ENCODE measurements at regions not wholly inside any gene's neighbourhood (a gene's known extent, or its start where the extent isn't known, plus 50 kb on each side); places are given as distances from the start of the nearest gene placed in this dataset.
"Not testable (repeated sequence)": the region's sequence is repeated elsewhere in the genome, so short reads cannot be mapped to it uniquely, and the experiment has no call there.

DNA sequence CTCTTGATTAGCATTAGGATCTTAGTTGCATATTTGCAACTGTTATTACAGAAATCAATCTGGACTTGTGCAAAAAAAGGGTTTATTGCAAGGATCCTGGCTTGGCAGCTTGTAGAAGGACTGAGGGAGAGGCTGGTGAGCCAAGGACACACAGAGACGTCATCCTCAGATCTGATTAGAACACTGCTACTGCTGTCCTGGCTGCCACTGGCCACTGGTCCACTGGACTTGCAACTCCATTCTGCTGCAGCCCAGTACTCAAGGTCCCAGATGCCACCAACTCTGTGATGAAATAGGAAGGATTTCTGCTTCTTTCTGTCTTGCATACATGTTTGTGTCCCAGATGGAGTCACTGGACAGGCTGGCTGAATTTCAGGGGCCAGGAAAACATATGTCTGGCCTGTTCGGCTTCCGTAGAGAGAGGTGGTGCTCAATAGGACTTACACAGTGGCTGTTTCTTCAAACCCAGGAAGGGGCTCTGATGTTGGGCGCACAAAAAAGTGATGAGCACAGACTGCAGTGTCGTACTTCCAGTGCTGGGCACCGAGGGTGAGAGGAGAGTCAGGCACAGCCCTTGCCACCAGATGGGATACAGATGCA is 68.9 kb upstream of the SH3PXD2B start:
- Mint-ChIP-seq H3K4me3 (no peak overlapping the region), H3K27ac (no peak overlapping the region), H3K27me3 (peaks cover 20% of the 10 kb centered on the region), H3K36me3 (ENCODE audit: low read depth) (no peaks in the 10 kb centered on the region), H3K4me1 (no peaks in the 10 kb centered on the region)
- ATAC-seq: no peak
- no peaks in the 10 kb centered on the region for H3K9me3 ChIP-seq (ENCODE audit: control insufficient read depth, low read length, poor library complexity, severe bottlenecking)
- DNase-seq: no peak

DNA sequence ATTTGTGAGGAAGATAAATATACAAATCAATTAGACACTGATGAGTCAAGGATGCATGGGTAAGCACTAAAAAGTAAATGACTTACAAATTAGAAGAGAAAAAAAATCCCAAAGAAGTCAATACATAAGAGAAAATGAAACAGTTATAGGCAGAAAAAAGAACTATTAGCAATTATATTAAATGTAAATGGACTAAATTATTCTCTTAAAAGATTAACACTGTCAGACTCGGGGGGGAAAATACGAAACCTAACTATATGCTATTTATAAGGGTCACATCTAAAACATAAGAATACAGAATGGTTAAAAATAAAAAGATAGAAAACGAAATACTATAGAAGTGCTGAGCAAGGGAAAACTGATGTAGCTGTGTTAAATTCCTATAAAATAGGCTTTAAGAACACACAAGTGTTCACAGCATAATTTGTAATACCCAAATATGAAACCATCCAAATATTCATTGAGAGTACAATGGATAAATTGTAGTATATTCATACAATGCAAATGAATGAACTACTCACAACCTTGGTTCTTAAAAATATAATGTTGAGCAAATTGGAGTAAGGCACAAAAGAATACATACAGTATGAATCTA is 67.1 kb upstream of the SH3PXD2B start:
- peaks cover 13% of the 10 kb centered on the region for H3K27me3 Mint-ChIP-seq
- no peaks in the 10 kb centered on the region for H3K9me3 ChIP-seq (ENCODE audit: control insufficient read depth, low read length, poor library complexity, severe bottlenecking)
- DNase-seq (no peak), ATAC-seq (no peak)
- no peak overlapping the region for H3K4me3 Mint-ChIP-seq
- H3K36me3 Mint-ChIP-seq (ENCODE audit: low read depth): no peaks in the 10 kb centered on the region
- no peaks in the 10 kb centered on the region for H3K4me1 Mint-ChIP-seq
- no peak overlapping the region for H3K27ac Mint-ChIP-seq

DNA sequence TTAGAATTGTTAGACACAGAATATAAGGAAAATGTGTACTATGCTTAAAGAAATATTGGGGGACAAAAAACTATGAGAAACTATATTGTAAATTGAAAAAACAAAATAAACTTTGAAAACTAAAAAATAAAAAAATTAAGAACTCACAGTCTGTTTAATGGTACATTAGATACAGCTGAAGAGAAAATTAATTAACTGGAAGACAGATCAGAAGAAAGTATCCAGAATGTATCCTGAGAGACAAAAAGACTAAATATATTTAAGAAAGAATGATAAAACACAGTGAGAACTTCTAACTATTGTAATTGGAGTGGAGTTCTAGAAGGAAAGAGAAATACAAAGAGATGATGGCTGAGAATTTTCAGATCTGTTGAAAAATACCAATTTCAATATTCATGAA is 57.6 kb upstream of the SH3PXD2B start:
- H3K27ac Mint-ChIP-seq: no peak overlapping the region
- no peak for ATAC-seq
- no peaks in the 10 kb centered on the region for H3K4me1 Mint-ChIP-seq
- peaks cover 44% of the 10 kb centered on the region for H3K27me3 Mint-ChIP-seq
- DNase-seq: no peak
- no peaks in the 10 kb centered on the region for H3K9me3 ChIP-seq (ENCODE audit: control insufficient read depth, low read length, poor library complexity, severe bottlenecking)
- peaks cover 5% of the 10 kb centered on the region for H3K36me3 Mint-ChIP-seq (ENCODE audit: low read depth)
- H3K4me3 Mint-ChIP-seq: no peak overlapping the region

DNA sequence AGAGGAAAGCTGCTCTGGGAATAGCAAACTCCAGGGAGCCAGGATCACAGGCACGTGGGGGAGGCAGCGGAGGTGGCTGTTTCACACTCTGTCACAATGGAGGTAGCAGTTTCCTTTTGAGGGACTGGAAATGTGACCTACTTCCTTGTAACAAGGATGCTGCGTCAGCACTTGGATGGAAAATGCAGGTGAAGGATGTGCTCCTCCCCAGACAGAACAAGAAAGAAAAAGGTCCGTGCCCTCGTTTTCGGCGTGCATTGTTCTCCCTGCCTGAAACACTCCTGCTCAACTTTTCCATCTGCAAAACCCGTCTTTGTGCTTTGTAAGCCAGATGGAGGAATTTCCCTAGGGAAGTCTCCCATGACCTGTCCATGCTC is 55.1 kb upstream of the SH3PXD2B start:
- H3K4me1 Mint-ChIP-seq: no peaks in the 10 kb centered on the region
- H3K27ac Mint-ChIP-seq: no peak overlapping the region
- peaks cover 63% of the 10 kb centered on the region for H3K27me3 Mint-ChIP-seq
- H3K4me3 Mint-ChIP-seq: no peak overlapping the region
- no peaks in the 10 kb centered on the region for H3K9me3 ChIP-seq (ENCODE audit: control insufficient read depth, low read length, poor library complexity, severe bottlenecking)
- ATAC-seq: no peak
- DNase-seq: no peak
- H3K36me3 Mint-ChIP-seq (ENCODE audit: low read depth): peaks cover 6% of the 10 kb centered on the region

DNA sequence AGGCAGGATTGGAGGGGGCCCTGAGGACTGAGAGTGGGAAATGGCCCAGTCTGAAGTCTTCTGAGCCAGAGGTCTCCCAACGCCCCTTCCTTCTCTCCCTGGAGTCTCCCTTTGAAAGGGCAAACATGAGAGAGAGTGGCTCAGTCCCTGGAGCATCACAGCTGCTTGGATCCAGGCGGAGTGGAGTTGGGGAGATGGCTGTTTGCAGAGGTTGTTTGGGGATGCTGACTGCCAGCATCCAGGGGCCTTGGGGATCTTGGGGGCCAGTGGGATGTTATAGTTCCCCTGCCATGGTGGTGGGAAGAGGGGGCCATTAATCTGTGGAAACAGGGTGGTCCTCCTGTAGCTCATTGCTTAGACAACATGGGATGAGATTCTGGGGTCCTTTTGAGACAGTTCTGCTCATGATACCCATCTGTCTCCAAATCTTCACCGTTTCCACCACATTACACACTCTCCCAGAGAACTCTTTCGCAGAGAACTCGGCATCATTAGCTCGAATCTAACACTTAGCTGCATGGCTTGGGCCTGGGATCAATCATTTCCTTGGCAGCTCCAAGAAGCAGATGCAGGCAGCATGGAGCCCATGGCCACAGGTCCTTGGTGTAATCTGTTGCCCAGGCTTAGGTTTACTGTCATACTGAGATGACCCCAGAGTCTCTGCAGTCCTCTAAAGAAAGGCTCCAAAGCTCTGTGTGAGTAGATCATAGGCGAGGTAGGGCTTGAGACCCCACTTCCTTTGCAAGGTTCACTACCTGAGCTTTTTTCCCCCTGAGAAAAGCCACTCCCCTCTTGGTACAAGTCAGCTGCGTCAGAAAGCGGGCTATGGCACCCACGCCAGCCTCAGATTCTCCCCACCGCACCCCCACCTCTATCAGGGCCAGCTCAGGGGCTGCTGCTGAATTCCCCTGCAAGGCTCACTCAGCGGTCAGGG is 54.4 kb upstream of the SH3PXD2B start:
- no peaks in the 10 kb centered on the region for H3K4me1 Mint-ChIP-seq
- H3K27me3 Mint-ChIP-seq: peaks cover 56% of the 10 kb centered on the region

DNA sequence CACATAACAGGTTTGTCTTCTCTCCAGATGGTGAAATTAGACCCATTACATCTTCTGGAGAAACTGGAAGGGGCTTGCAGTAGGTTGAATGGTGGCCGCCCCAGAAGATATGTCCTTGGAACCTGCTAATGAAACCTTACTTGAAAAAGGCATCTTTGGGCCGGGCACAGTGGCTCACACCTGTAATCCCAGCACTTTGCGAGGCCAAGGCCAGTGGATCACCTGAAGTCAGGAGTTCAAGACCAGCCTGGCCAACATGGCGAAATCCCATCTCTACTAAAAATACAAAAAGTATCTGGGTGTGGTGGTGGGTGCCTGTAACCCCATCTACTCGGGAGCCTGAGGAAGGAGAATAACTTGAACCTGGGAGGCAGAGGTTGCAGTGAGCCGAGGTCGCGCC is 53.2 kb upstream of the SH3PXD2B start:
- peaks cover 62% of the 10 kb centered on the region for H3K27me3 Mint-ChIP-seq
- not testable (repeated sequence) for H3K4me3 Mint-ChIP-seq; H3K4me1 Mint-ChIP-seq; ATAC-seq; H3K27ac Mint-ChIP-seq; H3K36me3 Mint-ChIP-seq (ENCODE audit: low read depth); H3K9me3 ChIP-seq (ENCODE audit: control insufficient read depth, low read length, poor library complexity, severe bottlenecking); DNase-seq

More for the DNA sequence above, 54.4 kb upstream of the SH3PXD2B start:
- Mint-ChIP-seq H3K27ac (no peak overlapping the region), H3K4me3 (no peak overlapping the region), H3K36me3 (ENCODE audit: low read depth) (peaks cover 6% of the 10 kb centered on the region)
- ATAC-seq (no peak), DNase-seq (no peak)
- H3K9me3 ChIP-seq (ENCODE audit: control insufficient read depth, low read length, poor library complexity, severe bottlenecking): no peaks in the 10 kb centered on the region

DNA sequence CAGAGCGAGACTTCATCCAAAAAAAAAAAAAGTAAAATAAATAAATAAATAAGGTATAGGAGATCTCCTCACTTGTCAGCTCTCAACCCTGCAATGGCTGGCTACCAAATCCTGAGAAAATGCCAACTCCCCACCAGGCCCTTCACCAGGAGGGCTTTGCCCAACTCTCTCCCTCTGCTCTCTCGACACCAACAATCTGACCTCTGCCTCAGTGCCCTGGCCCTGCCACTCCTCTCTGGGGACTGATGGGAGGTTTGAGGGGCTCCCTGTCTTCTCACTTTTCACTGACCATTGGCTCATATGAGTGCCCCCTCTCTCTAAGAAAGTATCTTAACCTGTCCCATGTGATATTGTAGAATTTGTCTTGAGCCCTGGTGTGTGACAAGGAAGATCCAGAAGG is 52.6 kb upstream of the SH3PXD2B start:
- Mint-ChIP-seq H3K27me3 (peaks cover 63% of the 10 kb centered on the region), H3K4me1 (no peaks in the 10 kb centered on the region), H3K4me3 (no peak overlapping the region), H3K27ac (no peak overlapping the region), H3K36me3 (ENCODE audit: low read depth) (peaks cover 8% of the 10 kb centered on the region)
- ATAC-seq (no peak), DNase-seq (no peak)
- H3K9me3 ChIP-seq (ENCODE audit: control insufficient read depth, low read length, poor library complexity, severe bottlenecking): no peaks in the 10 kb centered on the region

DNA sequence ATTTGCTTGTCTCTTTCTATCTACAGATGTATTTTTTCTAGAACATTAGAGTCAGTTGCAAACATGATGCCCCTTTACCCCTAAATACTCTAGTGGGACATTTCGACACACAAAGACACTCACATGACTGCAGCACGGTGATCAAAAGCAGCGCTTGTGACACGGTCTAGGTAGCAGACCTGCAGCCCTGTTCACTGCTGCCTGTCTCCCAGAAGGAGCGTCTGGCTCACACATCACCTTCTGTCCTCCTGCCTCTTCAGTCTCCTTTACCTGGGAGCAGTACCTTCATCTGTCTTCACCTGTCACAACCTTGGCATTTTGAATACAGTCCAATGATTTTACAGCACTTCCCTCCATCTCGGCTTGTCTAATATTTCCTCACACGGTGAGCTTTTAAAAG is 51.9 kb upstream of the SH3PXD2B start:
- Mint-ChIP-seq H3K27me3 (peaks cover 63% of the 10 kb centered on the region), H3K4me3 (no peak overlapping the region), H3K36me3 (ENCODE audit: low read depth) (peaks cover 8% of the 10 kb centered on the region), H3K4me1 (no peaks in the 10 kb centered on the region), H3K27ac (no peak overlapping the region)
- DNase-seq (no peak), ATAC-seq (no peak)
- no peaks in the 10 kb centered on the region for H3K9me3 ChIP-seq (ENCODE audit: control insufficient read depth, low read length, poor library complexity, severe bottlenecking)

DNA sequence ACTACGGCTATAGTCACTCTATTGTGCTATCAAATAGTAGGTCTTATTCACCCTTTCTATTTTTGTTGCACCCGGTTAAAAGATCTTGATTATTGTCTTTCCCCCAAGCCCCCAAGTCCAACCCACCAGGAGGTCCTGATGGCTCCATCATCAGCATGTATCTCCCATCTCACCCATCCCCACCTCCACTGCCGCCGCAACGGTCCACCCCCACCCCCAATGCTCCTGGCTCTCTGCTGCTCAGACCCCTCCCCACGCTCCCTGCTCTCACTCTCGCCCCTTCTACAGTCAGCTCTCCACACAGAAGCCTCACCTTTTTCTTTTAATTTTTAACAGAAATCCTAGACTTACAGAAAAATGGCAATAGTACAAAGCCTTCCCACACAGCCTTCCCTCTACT is 51.5 kb upstream of the SH3PXD2B start:
- Mint-ChIP-seq H3K36me3 (ENCODE audit: low read depth) (peaks cover 8% of the 10 kb centered on the region), H3K4me1 (no peaks in the 10 kb centered on the region), H3K27ac (no peak overlapping the region), H3K27me3 (peaks cover 63% of the 10 kb centered on the region), H3K4me3 (no peak overlapping the region)
- DNase-seq (no peak), ATAC-seq (no peak)
- no peaks in the 10 kb centered on the region for H3K9me3 ChIP-seq (ENCODE audit: control insufficient read depth, low read length, poor library complexity, severe bottlenecking)

DNA sequence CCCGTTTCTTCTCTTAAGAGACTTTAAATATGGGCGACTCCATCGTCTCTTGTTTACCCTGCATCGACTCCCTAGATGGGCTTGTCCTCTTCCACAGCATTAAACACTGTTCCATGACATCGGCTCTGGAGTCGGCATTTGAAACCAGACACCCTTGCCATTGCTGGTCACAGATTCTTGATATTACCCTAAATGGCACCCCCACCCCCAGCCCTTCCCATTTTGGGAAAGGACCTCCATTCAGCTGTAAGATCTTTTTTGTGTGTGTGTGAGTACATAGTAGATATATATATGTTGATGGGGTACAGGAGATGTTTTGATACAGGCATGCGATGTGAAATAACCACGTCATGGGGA is 51.1 kb upstream of the SH3PXD2B start:
- H3K36me3 Mint-ChIP-seq (ENCODE audit: low read depth): peaks cover 8% of the 10 kb centered on the region
- no peak for DNase-seq

DNA sequence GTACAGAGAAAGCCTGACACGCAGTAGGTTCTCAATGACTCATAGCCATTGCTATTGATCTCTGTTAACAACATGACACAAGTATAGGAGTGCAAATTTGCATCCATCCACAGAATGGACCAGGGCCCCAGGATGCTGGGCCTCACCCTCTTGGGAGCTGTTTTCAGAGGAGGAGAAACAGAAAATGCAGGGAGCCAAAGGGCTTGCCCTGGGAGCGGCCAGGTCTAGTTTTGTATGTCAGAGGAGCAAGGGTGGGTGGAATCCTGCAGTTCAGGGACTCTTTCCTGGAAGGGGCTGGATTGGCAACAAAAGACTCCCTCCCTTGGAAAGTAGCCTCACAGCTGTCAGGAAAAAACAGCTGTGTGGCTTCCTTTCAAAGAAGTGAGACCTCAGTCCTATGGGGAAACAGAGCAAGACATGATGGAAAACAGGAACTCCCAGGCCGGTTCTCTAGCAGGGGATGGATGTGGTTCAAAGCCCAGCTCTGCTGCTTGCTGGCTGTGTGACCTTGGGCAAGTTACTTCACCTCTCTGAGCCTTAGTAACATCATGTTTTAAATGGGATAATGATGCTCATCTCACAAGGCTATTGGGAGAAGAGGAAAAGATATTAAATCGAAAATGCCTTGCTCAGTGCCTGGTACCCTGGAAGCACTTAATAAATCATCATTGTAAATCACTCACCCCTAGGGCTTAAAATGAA is 50.5 kb upstream of the SH3PXD2B start:
- Mint-ChIP-seq H3K4me1 (no peaks in the 10 kb centered on the region), H3K27ac (no peak overlapping the region), H3K4me3 (no peak overlapping the region), H3K27me3 (peaks cover 56% of the 10 kb centered on the region), H3K36me3 (ENCODE audit: low read depth) (peaks cover 8% of the 10 kb centered on the region)
- no peak for DNase-seq
- H3K9me3 ChIP-seq (ENCODE audit: control insufficient read depth, low read length, poor library complexity, severe bottlenecking): no peaks in the 10 kb centered on the region
- ATAC-seq: no peak

More for the DNA sequence above, 51.1 kb upstream of the SH3PXD2B start:
- Mint-ChIP-seq H3K4me1 (no peaks in the 10 kb centered on the region), H3K27ac (no peak overlapping the region), H3K27me3 (peaks cover 59% of the 10 kb centered on the region), H3K4me3 (no peak overlapping the region)
- no peaks in the 10 kb centered on the region for H3K9me3 ChIP-seq (ENCODE audit: control insufficient read depth, low read length, poor library complexity, severe bottlenecking)
- ATAC-seq: no peak

DNA sequence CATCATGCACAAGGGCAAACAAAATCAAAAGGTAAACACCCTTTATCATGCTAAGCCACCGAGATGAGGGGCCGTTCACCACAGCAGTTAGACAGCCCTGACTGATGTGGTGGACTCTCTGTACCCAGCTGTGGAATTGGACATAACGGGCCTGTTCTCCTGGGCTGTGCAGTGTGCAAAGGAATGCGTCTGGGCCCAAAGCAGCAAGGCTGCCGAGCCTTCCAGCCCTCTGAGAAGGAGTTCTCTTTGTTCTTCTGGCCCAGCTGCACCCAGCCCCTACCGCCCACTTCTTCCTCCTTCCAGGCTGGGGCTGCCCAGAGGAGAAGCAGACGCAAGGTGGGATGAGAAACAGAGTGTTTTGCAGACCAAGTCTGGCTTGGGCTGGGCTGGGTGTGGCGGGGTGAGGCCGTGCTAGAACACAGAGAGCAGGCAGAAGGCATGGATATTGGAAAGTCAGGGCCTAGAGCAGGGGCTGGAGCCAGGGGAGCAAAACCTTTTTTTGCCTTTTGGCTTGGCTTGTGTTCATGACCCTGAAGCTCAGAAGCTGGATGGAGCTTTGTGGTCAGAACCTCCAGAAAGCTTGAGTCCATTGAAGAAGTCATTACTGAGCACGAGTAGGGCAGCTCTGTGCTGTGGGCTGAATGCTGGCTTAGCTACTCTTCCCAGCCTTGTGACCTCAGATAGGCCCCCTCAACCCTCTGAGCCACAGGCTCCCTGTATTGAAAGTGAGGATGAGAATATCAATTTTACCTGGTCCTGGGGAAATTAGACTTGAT is 49.8 kb upstream of the SH3PXD2B start:
- Mint-ChIP-seq H3K27me3 (peaks cover 56% of the 10 kb centered on the region), H3K27ac (no peak overlapping the region), H3K4me3 (no peak overlapping the region), H3K36me3 (ENCODE audit: low read depth) (peaks cover 8% of the 10 kb centered on the region), H3K4me1 (no peaks in the 10 kb centered on the region)
- DNase-seq (no peak), ATAC-seq (no peak)
- H3K9me3 ChIP-seq (ENCODE audit: control insufficient read depth, low read length, poor library complexity, severe bottlenecking): no peaks in the 10 kb centered on the region
